ENCODE measurements at regions not wholly inside any gene's neighbourhood (a gene's known extent, or its start where the extent isn't known, plus 50 kb on each side); places are given as distances from the start of the nearest gene placed in this dataset.

DNA sequence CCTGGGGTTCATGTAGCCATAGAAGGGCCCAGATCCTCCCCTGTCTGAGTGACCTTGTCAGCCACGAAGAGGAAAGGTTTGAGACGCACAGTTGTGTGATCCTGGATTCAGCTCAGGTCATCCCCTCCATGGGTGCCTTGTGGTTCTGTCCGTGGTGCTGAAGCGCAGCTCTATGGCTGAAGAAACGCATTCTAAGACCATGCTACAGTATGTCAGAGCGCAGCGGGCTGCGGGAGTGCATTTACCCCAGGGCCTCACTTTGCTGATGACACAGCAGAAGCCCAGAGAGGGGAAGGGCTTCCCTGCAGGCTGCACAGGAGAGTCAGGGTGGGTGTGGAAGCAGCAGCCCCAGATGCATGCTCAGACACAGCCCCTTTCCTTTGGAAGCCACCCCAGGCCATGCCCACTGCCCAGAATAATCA, 68.8 kb upstream of the IQSEC1 start:
- no peak for TF ChIP-seq JUNB (IDR thresholded peaks at IDR 0.05; ENCODE audit: unreplicated experiment)
- TF ChIP-seq, protein P1, sequence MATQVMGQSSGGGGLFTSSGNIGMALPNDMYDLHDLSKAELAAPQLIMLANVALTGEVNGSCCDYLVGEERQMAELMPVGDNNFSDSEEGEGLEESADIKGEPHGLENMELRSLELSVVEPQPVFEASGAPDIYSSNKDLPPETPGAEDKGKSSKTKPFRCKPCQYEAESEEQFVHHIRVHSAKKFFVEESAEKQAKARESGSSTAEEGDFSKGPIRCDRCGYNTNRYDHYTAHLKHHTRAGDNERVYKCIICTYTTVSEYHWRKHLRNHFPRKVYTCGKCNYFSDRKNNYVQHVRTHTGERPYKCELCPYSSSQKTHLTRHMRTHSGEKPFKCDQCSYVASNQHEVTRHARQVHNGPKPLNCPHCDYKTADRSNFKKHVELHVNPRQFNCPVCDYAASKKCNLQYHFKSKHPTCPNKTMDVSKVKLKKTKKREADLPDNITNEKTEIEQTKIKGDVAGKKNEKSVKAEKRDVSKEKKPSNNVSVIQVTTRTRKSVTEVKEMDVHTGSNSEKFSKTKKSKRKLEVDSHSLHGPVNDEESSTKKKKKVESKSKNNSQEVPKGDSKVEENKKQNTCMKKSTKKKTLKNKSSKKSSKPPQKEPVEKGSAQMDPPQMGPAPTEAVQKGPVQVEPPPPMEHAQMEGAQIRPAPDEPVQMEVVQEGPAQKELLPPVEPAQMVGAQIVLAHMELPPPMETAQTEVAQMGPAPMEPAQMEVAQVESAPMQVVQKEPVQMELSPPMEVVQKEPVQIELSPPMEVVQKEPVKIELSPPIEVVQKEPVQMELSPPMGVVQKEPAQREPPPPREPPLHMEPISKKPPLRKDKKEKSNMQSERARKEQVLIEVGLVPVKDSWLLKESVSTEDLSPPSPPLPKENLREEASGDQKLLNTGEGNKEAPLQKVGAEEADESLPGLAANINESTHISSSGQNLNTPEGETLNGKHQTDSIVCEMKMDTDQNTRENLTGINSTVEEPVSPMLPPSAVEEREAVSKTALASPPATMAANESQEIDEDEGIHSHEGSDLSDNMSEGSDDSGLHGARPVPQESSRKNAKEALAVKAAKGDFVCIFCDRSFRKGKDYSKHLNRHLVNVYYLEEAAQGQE (IDR thresholded peaks at IDR 0.05; ENCODE audit: unreplicated experiment), result peak; percentile 91
- TF ChIP-seq, protein P2, sequence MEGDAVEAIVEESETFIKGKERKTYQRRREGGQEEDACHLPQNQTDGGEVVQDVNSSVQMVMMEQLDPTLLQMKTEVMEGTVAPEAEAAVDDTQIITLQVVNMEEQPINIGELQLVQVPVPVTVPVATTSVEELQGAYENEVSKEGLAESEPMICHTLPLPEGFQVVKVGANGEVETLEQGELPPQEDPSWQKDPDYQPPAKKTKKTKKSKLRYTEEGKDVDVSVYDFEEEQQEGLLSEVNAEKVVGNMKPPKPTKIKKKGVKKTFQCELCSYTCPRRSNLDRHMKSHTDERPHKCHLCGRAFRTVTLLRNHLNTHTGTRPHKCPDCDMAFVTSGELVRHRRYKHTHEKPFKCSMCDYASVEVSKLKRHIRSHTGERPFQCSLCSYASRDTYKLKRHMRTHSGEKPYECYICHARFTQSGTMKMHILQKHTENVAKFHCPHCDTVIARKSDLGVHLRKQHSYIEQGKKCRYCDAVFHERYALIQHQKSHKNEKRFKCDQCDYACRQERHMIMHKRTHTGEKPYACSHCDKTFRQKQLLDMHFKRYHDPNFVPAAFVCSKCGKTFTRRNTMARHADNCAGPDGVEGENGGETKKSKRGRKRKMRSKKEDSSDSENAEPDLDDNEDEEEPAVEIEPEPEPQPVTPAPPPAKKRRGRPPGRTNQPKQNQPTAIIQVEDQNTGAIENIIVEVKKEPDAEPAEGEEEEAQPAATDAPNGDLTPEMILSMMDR (conservative IDR thresholded peaks at IDR 0.05; ENCODE audit: low read depth in 2 of 2), result no peak
- TF ChIP-seq ZNF331 (CRISPR knock-in tag; IDR thresholded peaks at IDR 0.05; ENCODE audit: low read depth), result no peak
- TF ChIP-seq EZH2 (IDR thresholded peaks at IDR 0.05; ENCODE audit: low read depth, unreplicated experiment), result no peak
